WERI-Rb-1 (cell line): ENCODE measurements at regions not wholly inside any gene's neighbourhood (a gene's known extent, or its start where the extent isn't known, plus 50 kb on each side); places are given as distances from the start of the nearest gene placed in this dataset.

Experiments used
- DNase-seq: peaks from one replicate; pipeline ENCODE4 v3.0.0-alpha.2; 2020
- H3K27ac ChIP-seq: fragments of 250-450 bp; sonication (Bioruptor Pico); 2 replicates; pipeline ENCODE4 v1.5.1; 2020; ENCODE audit warnings: mild to moderate bottlenecking, moderate library complexity
- H3K27me3 ChIP-seq: fragments of 250-450 bp; sonication (Bioruptor Pico); 2 replicates; pipeline ENCODE4 v1.5.1; 2021; ENCODE audit warnings: mild to moderate bottlenecking, low read depth, moderate library complexity; ENCODE audit not compliant: insufficient read depth, severe bottlenecking
- H3K36me3 ChIP-seq: fragments of 250-450 bp; sonication (Bioruptor Pico); 2 replicates; pipeline ENCODE4 v1.5.1; 2020; ENCODE audit warnings: mild to moderate bottlenecking, moderate library complexity
- H3K4me3 ChIP-seq: 2 replicates; pipeline ENCODE4 v1.5.1; 2011; ENCODE audit warnings: low read depth, mild to moderate bottlenecking, control low read depth, low read length
- H3K9me3 ChIP-seq: fragments of 250-450 bp; sonication (Bioruptor Pico); 2 replicates; pipeline ENCODE4 v1.5.1; 2021; ENCODE audit warnings: mild to moderate bottlenecking, moderate library complexity; ENCODE audit not compliant: severe bottlenecking
- CTCF ChIP-seq: IDR thresholded peaks from 2 replicates; pipeline ENCODE4 v1.5.1; 2011; ENCODE audit warnings: low read depth, mild to moderate bottlenecking, control low read depth, inconsistent platforms, low read length

GRCh38 chr5:77146896-77147295 lies 59.8 kb upstream of the ZBED3 start:
- no peak overlapping the region for H3K4me3 ChIP-seq
- no peak overlapping the region for H3K27ac ChIP-seq
- no peaks in the 10 kb centered on the region for H3K9me3 ChIP-seq
- H3K27me3 ChIP-seq = no peaks in the 10 kb centered on the region
- no peaks in the 10 kb centered on the region for H3K36me3 ChIP-seq
- no peak for TF ChIP-seq CTCF
- no peak for DNase-seq

GRCh38 chr5:77145666-77146065 lies 58.6 kb upstream of the ZBED3 start:
- Histone ChIP-seq H3K9me3 (no peaks in the 10 kb centered on the region), H3K27ac (no peak overlapping the region), H3K27me3 (no peaks in the 10 kb centered on the region), H3K36me3 (no peaks in the 10 kb centered on the region), H3K4me3 (no peak overlapping the region)
- no peak for TF ChIP-seq CTCF
- no peak for DNase-seq

- TF ChIP-seq CTCF = no peak
- Histone ChIP-seq H3K36me3 (no peaks in the 10 kb centered on the region), H3K9me3 (no peaks in the 10 kb centered on the region), H3K27me3 (no peaks in the 10 kb centered on the region), H3K4me3 (no peak overlapping the region), H3K27ac (no peak overlapping the region)
- no peak for DNase-seq
These were observed 57.7 kb upstream of the ZBED3 start for GRCh38 chr5:77144837-77145139.

GRCh38 chr5:77143998-77144836 lies 57.1 kb upstream of the ZBED3 start:
- H3K9me3 ChIP-seq = no peaks in the 10 kb centered on the region
- no peak overlapping the region for H3K27ac ChIP-seq
- H3K36me3 ChIP-seq = no peaks in the 10 kb centered on the region
- TF ChIP-seq CTCF = peak; percentile 88
- DNase-seq = peak; percentile 75
- H3K4me3 ChIP-seq = no peak overlapping the region
- no peaks in the 10 kb centered on the region for H3K27me3 ChIP-seq

GRCh38 chr5:77140350-77140749 lies 53.3 kb upstream of the ZBED3 start:
- TF ChIP-seq CTCF = no peak
- DNase-seq = no peak
- no peaks in the 10 kb centered on the region for H3K27me3 ChIP-seq
- no peak overlapping the region for H3K4me3 ChIP-seq
- no peaks in the 10 kb centered on the region for H3K9me3 ChIP-seq
- H3K27ac ChIP-seq = no peak overlapping the region
- H3K36me3 ChIP-seq = no peaks in the 10 kb centered on the region

- no peak for TF ChIP-seq CTCF
- Histone ChIP-seq H3K27me3 (no peaks in the 10 kb centered on the region), H3K4me3 (no peak overlapping the region), H3K27ac (no peak overlapping the region), H3K9me3 (no peaks in the 10 kb centered on the region), H3K36me3 (no peaks in the 10 kb centered on the region)
- DNase-seq = no peak
These were observed 51.9 kb upstream of the ZBED3 start for GRCh38 chr5:77139001-77139400.
